ENCODE measurements at regions not wholly inside any gene's neighbourhood (a gene's known extent, or its start where the extent isn't known, plus 50 kb on each side); places are given as distances from the start of the nearest gene placed in this dataset.

- Histone ChIP-seq H3K4me2 (ENCODE audit: low read length) (no peak overlapping the region), H3K9ac (ENCODE audit: low read length) (no peak overlapping the region), H3K4me3 (ENCODE audit: low read length) (no peak overlapping the region), H4K20me1 (ENCODE audit: insufficient read depth) (no peaks in the 10 kb centered on the region), H3K9me2 (ENCODE audit: insufficient read depth, low read length) (no peaks in the 10 kb centered on the region), H3K9me3 (ENCODE audit: low read length) (no peaks in the 10 kb centered on the region), H3K79me2 (replicated peaks; ENCODE audit: insufficient read depth, low read length) (no peaks in the 10 kb centered on the region), H3K36me3 (ENCODE audit: insufficient read depth, low read length) (no peaks in the 10 kb centered on the region), H3F3A (ENCODE audit: insufficient read depth, low read length, poor library complexity, severe bottlenecking) (peaks cover 3% of the 10 kb centered on the region), H2AFZ (ENCODE audit: low read depth, low read length) (no peak overlapping the region), H3K27me3 (ENCODE audit: insufficient read depth, low read depth, low read length) (no peaks in the 10 kb centered on the region), H3K27ac (ENCODE audit: low read length) (no peak overlapping the region)
- TF ChIP-seq EZH2 (IDR thresholded peaks at IDR 0.05; ENCODE audit: borderline replicate concordance, insufficient read depth, low read length, poor library complexity, severe bottlenecking) (no peak), REST (IDR thresholded peaks at IDR 0.05; ENCODE audit: borderline replicate concordance) (no peak), MXI1 (conservative IDR thresholded peaks at IDR 0.05; ENCODE audit: poor library complexity, severe bottlenecking) (no peak), EP300 (conservative IDR thresholded peaks at IDR 0.05; ENCODE audit: poor library complexity, severe bottlenecking) (peak; percentile 84), POLR2AphosphoS5 (IDR thresholded peaks at IDR 0.05) (peak; percentile 77)
Observed at GRCh38 chr6:23040899-23041298, 471.5 kb downstream of the HDGFL1 start.

- Histone ChIP-seq H3K36me3 (ENCODE audit: insufficient read depth, low read length) (no peaks in the 10 kb centered on the region), H3K4me3 (ENCODE audit: low read length) (no peak overlapping the region), H3K9me3 (ENCODE audit: low read length) (no peaks in the 10 kb centered on the region), H3K9me2 (ENCODE audit: insufficient read depth, low read length) (no peaks in the 10 kb centered on the region), H3K27me3 (ENCODE audit: insufficient read depth, low read depth, low read length) (no peaks in the 10 kb centered on the region), H2AFZ (ENCODE audit: low read depth, low read length) (no peak overlapping the region), H3K27ac (ENCODE audit: low read length) (no peak overlapping the region), H3K79me2 (replicated peaks; ENCODE audit: insufficient read depth, low read length) (no peaks in the 10 kb centered on the region), H3F3A (ENCODE audit: insufficient read depth, low read length, poor library complexity, severe bottlenecking) (peaks cover 3% of the 10 kb centered on the region), H3K9ac (ENCODE audit: low read length) (no peak overlapping the region), H4K20me1 (ENCODE audit: insufficient read depth) (no peaks in the 10 kb centered on the region), H3K4me2 (ENCODE audit: low read length) (no peak overlapping the region)
- TF ChIP-seq POLR2AphosphoS5 (IDR thresholded peaks at IDR 0.05): no peak
- no peak for TF ChIP-seq EZH2 (IDR thresholded peaks at IDR 0.05; ENCODE audit: borderline replicate concordance, insufficient read depth, low read length, poor library complexity, severe bottlenecking)
- no peak for TF ChIP-seq MXI1 (conservative IDR thresholded peaks at IDR 0.05; ENCODE audit: poor library complexity, severe bottlenecking)
- no peak for TF ChIP-seq REST (IDR thresholded peaks at IDR 0.05; ENCODE audit: borderline replicate concordance)
Observed at GRCh38 chr6:23045280-23045679, 475.9 kb downstream of the HDGFL1 start.

GRCh38 chr6:23055523-23055922 is 486.2 kb downstream of the HDGFL1 start:
- no peaks in the 10 kb centered on the region for H3K36me3 ChIP-seq (ENCODE audit: insufficient read depth, low read length)
- no peaks in the 10 kb centered on the region for H3K27me3 ChIP-seq (ENCODE audit: insufficient read depth, low read depth, low read length)
- H3K9ac ChIP-seq (ENCODE audit: low read length): no peak overlapping the region
- no peaks in the 10 kb centered on the region for H3K79me2 ChIP-seq (replicated peaks; ENCODE audit: insufficient read depth, low read length)
- no peaks in the 10 kb centered on the region for H3K9me2 ChIP-seq (ENCODE audit: insufficient read depth, low read length)
- no peaks in the 10 kb centered on the region for H3F3A ChIP-seq (ENCODE audit: insufficient read depth, low read length, poor library complexity, severe bottlenecking)
- H3K9me3 ChIP-seq (ENCODE audit: low read length): peaks cover 6% of the 10 kb centered on the region
- no peaks in the 10 kb centered on the region for H4K20me1 ChIP-seq (ENCODE audit: insufficient read depth)
- no peak overlapping the region for H3K27ac ChIP-seq (ENCODE audit: low read length)
- no peak overlapping the region for H2AFZ ChIP-seq (ENCODE audit: low read depth, low read length)
- no peak overlapping the region for H3K4me2 ChIP-seq (ENCODE audit: low read length)
- no peak overlapping the region for H3K4me3 ChIP-seq (ENCODE audit: low read length)
- TF ChIP-seq MXI1 (conservative IDR thresholded peaks at IDR 0.05; ENCODE audit: poor library complexity, severe bottlenecking): no peak
- no peak for TF ChIP-seq TAF1 (IDR thresholded peaks at IDR 0.05; ENCODE audit: low read depth)
- no peak for TF ChIP-seq EZH2 (IDR thresholded peaks at IDR 0.05; ENCODE audit: borderline replicate concordance, insufficient read depth, low read length, poor library complexity, severe bottlenecking)
- TF ChIP-seq EP300 (conservative IDR thresholded peaks at IDR 0.05; ENCODE audit: poor library complexity, severe bottlenecking): no peak
- no peak for TF ChIP-seq CTCF (IDR thresholded peaks at IDR 0.05; ENCODE audit: poor library complexity, severe bottlenecking)
- no peak for TF ChIP-seq RAD21 (conservative IDR thresholded peaks at IDR 0.05)
- no peak for TF ChIP-seq POLR2AphosphoS5 (IDR thresholded peaks at IDR 0.05)
- TF ChIP-seq SMC3 (conservative IDR thresholded peaks at IDR 0.05; ENCODE audit: poor library complexity): no peak

All from neural cell (in vitro differentiated cells).